HEK293 (cell line): ENCODE measurements at regions not wholly inside any gene's neighbourhood (a gene's known extent, or its start where the extent isn't known, plus 50 kb on each side); places are given as distances from the start of the nearest gene placed in this dataset.

ENCODE experiments used
- CTCF ChIA-PET: fragments of 350-600 bp; formaldehyde crosslinking; extraction: SDS; loops from one replicate; lab custom pipeline; 2021; ENCODE audit warnings: antibody characterized with exemption; lab: Yijun Ruan, JAX
- POLR2A ChIA-PET: fragments of 300-600 bp; formaldehyde crosslinking; extraction: SDS; loops from one replicate; lab custom pipeline; 2020; ENCODE audit warnings: antibody characterized with exemption, inconsistent platforms; lab: Yijun Ruan, JAX
- H3K27ac ChIP-seq: fragments of 200-500 bp; sonication (Bioruptor generic); 2 replicates; pipeline ENCODE4 v1.5.1; 2014; ENCODE audit warnings: low read depth, low read length, control low read depth, inconsistent platforms; ENCODE audit errors: extremely low read depth
- H3K36me3 ChIP-seq, 2 experiments: fragments of 200-500 bp in 1 of 2; sonication (Bioruptor generic) in 1 of 2; 1 replicate in 1 of 2; 2 replicates in 1 of 2; pipeline ENCODE4 v1.5.1; 2014 to 2017; ENCODE audit warnings: inconsistent platforms in 2 of 2, low read length in 2 of 2; ENCODE audit not compliant: control insufficient read depth in 2 of 2, insufficient read depth in 1 of 2
- H3K4me1 ChIP-seq: fragments of 200-500 bp; sonication (Bioruptor generic); 2 replicates; pipeline ENCODE4 v1.5.1; 2014; ENCODE audit warnings: mild to moderate bottlenecking, low read length, inconsistent platforms; ENCODE audit not compliant: control insufficient read depth, insufficient read depth
- H3K4me3 ChIP-seq: 2 replicates; pipeline ENCODE4 v1.5.1; 2011; ENCODE audit warnings: low read depth, mild to moderate bottlenecking, control low read depth, low read length, moderate library complexity
- H3K9me3 ChIP-seq: fragments of 200-500 bp; sonication (Bioruptor generic); 2 replicates; pipeline ENCODE4 v1.5.1; 2014; ENCODE audit warnings: low read depth, low read length, inconsistent platforms; ENCODE audit not compliant: control insufficient read depth, insufficient read depth
- GLI4 ChIP-seq: fragments of 450-650 bp; formaldehyde crosslinking; IDR thresholded peaks from 2 replicates; pipeline ENCODE4 v1.5.1; 2016; ENCODE audit warnings: missing biosample characterization, missing genetic modification characterization
- HOXD13 ChIP-seq: sonication (generic); formaldehyde crosslinking; IDR thresholded peaks from 2 replicates; pipeline ENCODE4 v1.8.0; 2022; ENCODE audit warnings: missing genetic modification reagents, borderline replicate concordance
- KLF16 ChIP-seq: fragments of 450-650 bp; formaldehyde crosslinking; IDR thresholded peaks from 2 replicates; pipeline ENCODE4 v1.5.1; 2017; ENCODE audit warnings: missing biosample characterization, missing genetic modification characterization
- ZBTB1 ChIP-seq: fragments of 450-650 bp; formaldehyde crosslinking; IDR thresholded peaks from 2 replicates; pipeline ENCODE4 v1.5.1; 2016; ENCODE audit warnings: missing biosample characterization, missing genetic modification characterization
- ZNF16 ChIP-seq: fragments of 450-650 bp; formaldehyde crosslinking; IDR thresholded peaks from 2 replicates; pipeline ENCODE4 v1.5.1; 2016; ENCODE audit warnings: low read depth, missing biosample characterization, missing genetic modification characterization
- ZNF19 ChIP-seq: fragments of 450-650 bp; formaldehyde crosslinking; IDR thresholded peaks from 2 replicates; pipeline ENCODE4; 2016; ENCODE audit warnings: missing biosample characterization, missing genetic modification characterization, low read depth
- ZNF302 ChIP-seq: fragments of 450-650 bp; formaldehyde crosslinking; IDR thresholded peaks from 2 replicates; pipeline ENCODE4 v1.5.1; 2016; ENCODE audit warnings: missing biosample characterization, missing genetic modification characterization, low read depth
- ZNF366 ChIP-seq: fragments of 450-650 bp; formaldehyde crosslinking; conservative IDR thresholded peaks from 2 replicates; pipeline ENCODE4 v1.5.1; 2016; ENCODE audit warnings: missing biosample characterization, missing genetic modification characterization
- ZNF426 ChIP-seq: fragments of 450-650 bp; formaldehyde crosslinking; IDR thresholded peaks from 2 replicates; pipeline ENCODE4 v1.5.1; 2017; ENCODE audit warnings: missing biosample characterization, missing genetic modification characterization, mild to moderate bottlenecking, inconsistent platforms, moderate library complexity
- ZNF501 ChIP-seq: fragments of 450-650 bp; formaldehyde crosslinking; IDR thresholded peaks from 2 replicates; pipeline ENCODE4 v1.5.1; 2016; ENCODE audit warnings: missing biosample characterization, missing genetic modification characterization
- ZNF544 ChIP-seq: fragments of 450-650 bp; formaldehyde crosslinking; IDR thresholded peaks from 2 replicates; pipeline ENCODE4 v1.5.0; 2017; ENCODE audit warnings: missing biosample characterization, missing genetic modification characterization
- ZNF837 ChIP-seq: fragments of 450-650 bp; formaldehyde crosslinking; IDR thresholded peaks from 2 replicates; pipeline ENCODE4 v1.5.1; 2016; ENCODE audit warnings: missing biosample characterization, missing genetic modification characterization
- TF ChIP-seq, protein P1 (sequence below): fragments of 450-650 bp; formaldehyde crosslinking; IDR thresholded peaks from 2 replicates; pipeline ENCODE4 v1.5.1; 2017; ENCODE audit warnings: missing biosample characterization, missing genetic modification characterization
- TF ChIP-seq, protein P2 (sequence below): fragments of 450-650 bp; formaldehyde crosslinking; conservative IDR thresholded peaks from 2 replicates; pipeline ENCODE4 v1.5.1; 2016; ENCODE audit warnings: low read depth, missing biosample characterization, missing genetic modification characterization
- TF ChIP-seq, protein P3 (sequence below): fragments of 450-650 bp; formaldehyde crosslinking; IDR thresholded peaks from 2 replicates; pipeline ENCODE4 v1.5.1; 2016; ENCODE audit warnings: missing biosample characterization, missing genetic modification characterization

DNA sequence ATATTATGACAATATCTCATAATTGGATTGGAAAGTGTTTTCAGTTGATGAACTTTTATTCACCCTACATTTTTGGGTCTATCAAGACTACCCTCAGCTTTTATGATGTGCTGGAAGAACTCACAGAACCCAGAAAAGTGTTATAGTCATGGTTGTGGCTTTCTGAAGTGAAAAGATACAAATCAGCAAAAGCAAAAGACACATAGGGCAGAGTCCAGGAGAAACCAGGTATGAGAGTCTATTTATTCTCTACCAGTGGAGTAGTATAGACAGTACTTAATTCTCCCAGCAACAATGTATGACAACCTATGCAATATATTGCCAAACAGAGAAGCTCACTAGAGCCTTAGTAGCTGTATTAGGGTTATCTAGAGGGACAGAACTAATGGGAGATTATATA, 280.4 kb upstream of the TTC14 start:
- H3K4me1 ChIP-seq: no peaks in the 10 kb centered on the region
- no peak overlapping the region for H3K27ac ChIP-seq
- TF ChIP-seq ZNF302: no peak
- TF ChIP-seq ZNF426 (tag by site-specific recombination): no peak
- TF ChIP-seq ZNF19 (tag by site-specific recombination): no peak
- TF ChIP-seq HOXD13 (CRISPR knock-in tag): no peak
- no peak for TF ChIP-seq ZBTB1
- TF ChIP-seq ZNF544 (tag by site-specific recombination): no peak
- TF ChIP-seq, protein P1, sequence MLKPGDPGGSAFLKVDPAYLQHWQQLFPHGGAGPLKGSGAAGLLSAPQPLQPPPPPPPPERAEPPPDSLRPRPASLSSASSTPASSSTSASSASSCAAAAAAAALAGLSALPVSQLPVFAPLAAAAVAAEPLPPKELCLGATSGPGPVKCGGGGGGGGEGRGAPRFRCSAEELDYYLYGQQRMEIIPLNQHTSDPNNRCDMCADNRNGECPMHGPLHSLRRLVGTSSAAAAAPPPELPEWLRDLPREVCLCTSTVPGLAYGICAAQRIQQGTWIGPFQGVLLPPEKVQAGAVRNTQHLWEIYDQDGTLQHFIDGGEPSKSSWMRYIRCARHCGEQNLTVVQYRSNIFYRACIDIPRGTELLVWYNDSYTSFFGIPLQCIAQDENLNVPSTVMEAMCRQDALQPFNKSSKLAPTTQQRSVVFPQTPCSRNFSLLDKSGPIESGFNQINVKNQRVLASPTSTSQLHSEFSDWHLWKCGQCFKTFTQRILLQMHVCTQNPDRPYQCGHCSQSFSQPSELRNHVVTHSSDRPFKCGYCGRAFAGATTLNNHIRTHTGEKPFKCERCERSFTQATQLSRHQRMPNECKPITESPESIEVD (tag by site-specific recombination): no peak
- TF ChIP-seq ZNF837 (tag by site-specific recombination): no peak
- TF ChIP-seq, protein P2, sequence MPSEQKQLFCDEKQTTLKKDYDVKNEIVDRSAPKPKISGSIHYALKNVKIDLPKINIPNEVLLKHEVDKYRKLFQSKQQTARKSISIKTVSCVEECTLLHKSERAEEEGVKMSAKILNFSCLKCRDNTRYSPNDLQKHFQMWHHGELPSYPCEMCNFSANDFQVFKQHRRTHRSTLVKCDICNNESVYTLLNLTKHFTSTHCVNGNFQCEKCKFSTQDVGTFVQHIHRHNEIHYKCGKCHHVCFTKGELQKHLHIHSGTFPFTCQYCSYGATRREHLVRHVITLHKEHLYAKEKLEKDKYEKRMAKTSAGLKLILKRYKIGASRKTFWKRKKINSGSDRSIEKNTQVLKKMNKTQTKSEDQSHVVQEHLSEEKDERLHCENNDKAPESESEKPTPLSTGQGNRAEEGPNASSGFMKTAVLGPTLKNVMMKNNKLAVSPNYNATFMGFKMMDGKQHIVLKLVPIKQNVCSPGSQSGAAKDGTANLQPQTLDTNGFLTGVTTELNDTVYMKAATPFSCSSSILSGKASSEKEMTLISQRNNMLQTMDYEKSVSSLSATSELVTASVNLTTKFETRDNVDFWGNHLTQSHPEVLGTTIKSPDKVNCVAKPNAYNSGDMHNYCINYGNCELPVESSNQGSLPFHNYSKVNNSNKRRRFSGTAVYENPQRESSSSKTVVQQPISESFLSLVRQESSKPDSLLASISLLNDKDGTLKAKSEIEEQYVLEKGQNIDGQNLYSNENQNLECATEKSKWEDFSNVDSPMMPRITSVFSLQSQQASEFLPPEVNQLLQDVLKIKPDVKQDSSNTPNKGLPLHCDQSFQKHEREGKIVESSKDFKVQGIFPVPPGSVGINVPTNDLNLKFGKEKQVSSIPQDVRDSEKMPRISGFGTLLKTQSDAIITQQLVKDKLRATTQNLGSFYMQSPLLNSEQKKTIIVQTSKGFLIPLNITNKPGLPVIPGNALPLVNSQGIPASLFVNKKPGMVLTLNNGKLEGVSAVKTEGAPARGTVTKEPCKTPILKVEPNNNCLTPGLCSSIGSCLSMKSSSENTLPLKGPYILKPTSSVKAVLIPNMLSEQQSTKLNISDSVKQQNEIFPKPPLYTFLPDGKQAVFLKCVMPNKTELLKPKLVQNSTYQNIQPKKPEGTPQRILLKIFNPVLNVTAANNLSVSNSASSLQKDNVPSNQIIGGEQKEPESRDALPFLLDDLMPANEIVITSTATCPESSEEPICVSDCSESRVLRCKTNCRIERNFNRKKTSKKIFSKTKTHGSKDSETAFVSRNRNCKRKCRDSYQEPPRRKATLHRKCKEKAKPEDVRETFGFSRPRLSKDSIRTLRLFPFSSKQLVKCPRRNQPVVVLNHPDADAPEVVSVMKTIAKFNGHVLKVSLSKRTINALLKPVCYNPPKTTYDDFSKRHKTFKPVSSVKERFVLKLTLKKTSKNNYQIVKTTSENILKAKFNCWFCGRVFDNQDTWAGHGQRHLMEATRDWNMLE (tag by site-specific recombination): no peak
- no peak for TF ChIP-seq KLF16 (tag by site-specific recombination)
- TF ChIP-seq ZNF501 (tag by site-specific recombination): no peak
- H3K4me3 ChIP-seq: no peak overlapping the region
- no peaks in the 10 kb centered on the region for H3K9me3 ChIP-seq
- CTCF ChIA-PET: no interaction called here
- no peaks in the 10 kb centered on the region for H3K36me3 ChIP-seq
- POLR2A ChIA-PET: no interaction called here

DNA sequence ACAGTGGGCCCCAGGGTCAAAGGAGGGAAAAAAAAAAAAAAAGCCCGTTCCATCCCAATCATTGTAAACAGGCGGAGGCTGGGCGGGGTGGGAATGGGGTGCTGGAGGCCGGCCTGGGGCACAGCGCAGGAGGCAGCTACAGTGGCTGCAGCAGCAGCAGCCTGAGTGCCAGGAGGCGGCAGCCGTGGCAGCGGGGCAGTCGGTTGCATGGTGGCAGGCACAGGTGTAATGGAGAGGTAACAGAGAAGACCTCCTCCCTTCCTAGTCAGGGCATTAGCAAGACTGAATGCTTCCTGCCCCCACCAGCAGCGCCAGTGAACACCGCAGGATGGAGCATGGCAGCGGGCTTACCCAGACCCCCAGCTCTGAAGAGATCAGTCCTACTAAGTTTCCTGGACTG, 279.1 kb upstream of the TTC14 start:
- H3K9me3 ChIP-seq: no peaks in the 10 kb centered on the region
- TF ChIP-seq ZNF366 (tag by site-specific recombination) (no peak), ZNF16 (no peak), GLI4 (tag by site-specific recombination) (no peak)
- TF ChIP-seq, protein P3, sequence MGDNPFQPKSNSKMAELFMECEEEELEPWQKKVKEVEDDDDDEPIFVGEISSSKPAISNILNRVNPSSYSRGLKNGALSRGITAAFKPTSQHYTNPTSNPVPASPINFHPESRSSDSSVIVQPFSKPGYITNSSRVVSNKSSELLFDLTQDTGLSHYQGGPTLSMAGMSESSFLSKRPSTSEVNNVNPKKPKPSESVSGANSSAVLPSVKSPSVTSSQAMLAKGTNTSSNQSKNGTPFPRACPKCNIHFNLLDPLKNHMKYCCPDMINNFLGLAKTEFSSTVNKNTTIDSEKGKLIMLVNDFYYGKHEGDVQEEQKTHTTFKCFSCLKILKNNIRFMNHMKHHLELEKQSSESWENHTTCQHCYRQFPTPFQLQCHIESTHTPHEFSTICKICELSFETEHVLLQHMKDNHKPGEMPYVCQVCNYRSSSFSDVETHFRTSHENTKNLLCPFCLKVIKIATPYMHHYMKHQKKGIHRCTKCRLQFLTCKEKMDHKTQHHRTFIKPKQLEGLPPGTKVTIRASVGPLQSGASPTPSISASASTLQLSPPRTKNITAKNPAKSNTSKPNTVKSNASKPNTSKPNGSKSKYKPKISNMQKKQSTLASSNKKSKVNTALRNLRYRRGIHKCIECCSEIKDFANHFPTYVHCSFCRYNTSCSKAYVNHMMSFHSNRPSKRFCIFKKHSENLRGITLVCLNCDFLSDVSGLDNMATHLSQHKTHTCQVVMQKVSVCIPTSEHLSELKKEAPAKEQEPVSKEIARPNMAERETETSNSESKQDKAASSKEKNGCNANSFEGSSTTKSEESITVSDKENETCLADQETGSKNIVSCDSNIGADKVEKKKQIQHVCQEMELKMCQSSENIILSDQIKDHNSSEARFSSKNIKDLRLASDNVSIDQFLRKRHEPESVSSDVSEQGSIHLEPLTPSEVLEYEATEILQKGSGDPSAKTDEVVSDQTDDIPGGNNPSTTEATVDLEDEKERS (tag by site-specific recombination): no peak
- TF ChIP-seq, all 188 proteins: peak for 0
- no peak overlapping the region for H3K27ac ChIP-seq
- no peaks in the 10 kb centered on the region for H3K4me1 ChIP-seq
- no peak overlapping the region for H3K4me3 ChIP-seq
- ChIA-PET POLR2A (no interaction called here), CTCF (no interaction called here)
- H3K36me3 ChIP-seq: no peaks in the 10 kb centered on the region
